Stomach (tissue), 4 donors: ENCODE measurements at regions not wholly inside any gene's neighbourhood (a gene's known extent, or its start where the extent isn't known, plus 50 kb on each side); places are given as distances from the start of the nearest gene placed in this dataset.

Source experiments
- POLR2A ChIP-seq, 4 donors: fragments of 450-650 bp; IDR thresholded peaks; one replicate each; pipeline ENCODE4 v1.6.1; 2016; ENCODE audit warnings: antibody characterized with exemption in 4 of 4, control low read depth in 2 of 4, mild to moderate bottlenecking in 1 of 4, moderate library complexity in 1 of 4
- POLR2AphosphoS5 ChIP-seq, 3 donors: sonication (generic); formaldehyde crosslinking; IDR thresholded peaks; one replicate each; pipeline ENCODE4 v1.6.1; 2016; ENCODE audit warnings: antibody characterized with exemption in 3 of 3
- TF ChIP-seq, protein P1 (sequence below), 7 experiments: fragments of 450-650 bp in 4 of 7; fragments of 200-600 bp in 3 of 7; sonication (generic) in 3 of 7; IDR thresholded peaks; one replicate each; pipeline ENCODE4 v1.5.1; 2016 to 2019; ENCODE audit warnings: antibody characterized with exemption in 7 of 7, control low read depth in 2 of 7, mild to moderate bottlenecking in 1 of 7

DNA sequence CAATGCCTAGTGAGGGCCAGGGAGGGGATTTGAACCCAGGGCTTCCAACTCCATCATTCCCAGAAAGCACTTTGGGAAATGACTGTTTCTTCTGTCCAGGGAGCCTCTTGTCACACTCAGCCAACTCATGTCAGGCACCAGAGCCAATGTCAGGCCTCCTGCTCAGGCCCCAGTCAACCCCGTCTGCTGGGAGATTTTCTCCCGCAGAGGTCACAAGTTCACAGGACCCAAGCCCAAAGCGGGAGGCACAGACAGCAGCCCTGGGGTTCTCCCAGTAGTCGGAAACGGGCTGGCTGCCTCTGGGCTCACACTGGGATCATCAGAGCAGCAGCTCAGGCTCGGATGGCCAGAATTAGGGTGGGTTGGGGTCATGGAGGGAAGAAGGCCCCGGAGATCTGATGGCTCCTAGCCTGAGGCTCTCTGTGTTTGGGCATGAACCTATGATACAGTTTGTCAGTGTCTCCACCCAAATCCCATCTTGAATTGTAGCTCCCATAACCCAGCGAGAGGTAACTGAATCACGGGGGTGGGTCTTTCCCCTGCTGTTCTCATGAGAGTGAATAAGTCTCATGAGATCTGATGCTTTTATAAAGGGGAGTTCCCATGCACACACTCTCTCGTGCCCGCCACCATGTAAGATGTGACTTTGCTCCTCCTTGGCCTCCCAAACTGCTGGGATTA lies 255.5 kb downstream of the PARN start:
- TF ChIP-seq POLR2A (IDR thresholded peaks at IDR 0.05): no peak
- TF ChIP-seq, protein P1, sequence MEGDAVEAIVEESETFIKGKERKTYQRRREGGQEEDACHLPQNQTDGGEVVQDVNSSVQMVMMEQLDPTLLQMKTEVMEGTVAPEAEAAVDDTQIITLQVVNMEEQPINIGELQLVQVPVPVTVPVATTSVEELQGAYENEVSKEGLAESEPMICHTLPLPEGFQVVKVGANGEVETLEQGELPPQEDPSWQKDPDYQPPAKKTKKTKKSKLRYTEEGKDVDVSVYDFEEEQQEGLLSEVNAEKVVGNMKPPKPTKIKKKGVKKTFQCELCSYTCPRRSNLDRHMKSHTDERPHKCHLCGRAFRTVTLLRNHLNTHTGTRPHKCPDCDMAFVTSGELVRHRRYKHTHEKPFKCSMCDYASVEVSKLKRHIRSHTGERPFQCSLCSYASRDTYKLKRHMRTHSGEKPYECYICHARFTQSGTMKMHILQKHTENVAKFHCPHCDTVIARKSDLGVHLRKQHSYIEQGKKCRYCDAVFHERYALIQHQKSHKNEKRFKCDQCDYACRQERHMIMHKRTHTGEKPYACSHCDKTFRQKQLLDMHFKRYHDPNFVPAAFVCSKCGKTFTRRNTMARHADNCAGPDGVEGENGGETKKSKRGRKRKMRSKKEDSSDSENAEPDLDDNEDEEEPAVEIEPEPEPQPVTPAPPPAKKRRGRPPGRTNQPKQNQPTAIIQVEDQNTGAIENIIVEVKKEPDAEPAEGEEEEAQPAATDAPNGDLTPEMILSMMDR (IDR thresholded peaks at IDR 0.05): no peak
- TF ChIP-seq POLR2AphosphoS5 (IDR thresholded peaks at IDR 0.05): no peak
